Stimulated activated CD4-positive, alpha-beta T cell treated with anti-CD3 and anti-CD28 coated beads, Interleukin-1b, Interleukin-23, amount 100 ng/mL, for 24 hours (primary cell): ENCODE measurements at regions not wholly inside any gene's neighbourhood (a gene's known extent, or its start where the extent isn't known, plus 50 kb on each side); places are given as distances from the start of the nearest gene placed in this dataset.

Source experiments
- DNase-seq, 4 experiments: peaks; one replicate each; pipeline ENCODE4 v3.0.0-alpha.2; 2020; ENCODE audit warnings: low read depth in 4 of 4, low spot score in 1 of 4

- no peak for DNase-seq
These were observed 80.2 kb upstream of the GPC1 start for GRCh38 chr2:240355001-240355891.

DNA sequence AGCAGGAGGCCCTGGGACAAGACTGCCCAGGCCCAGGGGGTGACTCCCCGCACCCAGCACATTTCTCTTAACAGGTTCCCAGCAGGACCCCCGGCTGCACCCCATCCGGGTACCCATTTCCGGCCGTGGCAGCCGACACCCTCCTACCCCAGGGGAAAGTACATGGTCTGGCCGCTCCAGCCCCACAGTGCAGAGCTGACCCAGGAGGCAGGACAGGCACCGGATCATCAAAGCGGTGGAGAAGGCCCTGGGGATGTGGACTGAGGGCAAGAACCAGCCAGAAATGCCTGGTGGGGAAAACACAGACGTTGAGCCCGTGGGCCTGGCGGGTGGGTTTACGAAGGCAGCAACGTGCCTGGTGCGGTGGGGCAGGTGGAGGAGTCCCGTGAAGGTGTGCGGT is 79.5 kb upstream of the GPC1 start:
- no peak for DNase-seq

DNA sequence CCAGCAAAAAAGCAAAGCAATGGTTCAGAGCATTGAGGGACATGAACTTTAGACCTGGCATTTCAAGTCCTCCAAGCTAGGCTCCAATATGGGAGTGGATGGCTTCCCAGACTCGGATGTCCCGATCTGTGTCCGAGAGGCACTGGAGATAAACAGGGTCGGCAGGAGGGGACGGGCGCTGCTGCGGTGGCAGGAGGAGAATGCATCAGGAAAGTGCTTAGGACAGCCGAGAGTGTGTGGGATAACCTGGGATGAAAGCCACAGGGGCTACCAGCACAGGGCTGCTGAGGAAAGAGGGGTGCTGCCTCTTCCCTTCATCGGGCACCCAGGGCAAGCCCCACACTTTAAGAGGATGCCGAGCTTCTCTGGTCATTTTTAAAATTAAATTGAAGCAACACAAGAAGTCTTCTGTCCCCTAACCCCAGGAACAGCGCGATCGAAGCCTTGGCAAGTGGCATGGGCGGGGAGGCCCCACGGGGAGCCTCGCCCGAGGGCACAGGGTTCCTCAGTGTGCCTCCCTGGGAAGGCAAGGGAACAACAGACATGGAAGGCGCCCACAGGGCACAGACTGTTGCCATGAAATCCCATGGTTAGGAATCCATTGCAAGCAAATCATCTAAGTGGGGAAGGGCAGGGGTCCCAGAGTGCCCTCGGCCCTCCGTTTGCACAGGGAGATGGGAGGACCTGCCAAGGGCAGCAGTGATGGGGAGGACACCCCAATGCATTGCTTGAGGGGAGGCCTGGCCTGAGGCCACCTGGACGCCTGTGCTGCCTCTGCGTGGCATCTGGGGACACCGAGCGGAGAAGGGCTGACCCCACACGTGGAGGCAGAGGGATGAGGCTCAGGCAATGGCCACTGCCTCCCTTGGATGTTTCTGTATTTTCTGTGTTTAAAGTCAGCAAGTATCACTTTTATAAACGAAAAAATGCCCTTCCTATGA is 78.5 kb upstream of the GPC1 start:
- no peak for DNase-seq

- DNase-seq = no peak
These were observed 77.8 kb upstream of the GPC1 start for GRCh38 chr2:240357641-240358012.

DNA sequence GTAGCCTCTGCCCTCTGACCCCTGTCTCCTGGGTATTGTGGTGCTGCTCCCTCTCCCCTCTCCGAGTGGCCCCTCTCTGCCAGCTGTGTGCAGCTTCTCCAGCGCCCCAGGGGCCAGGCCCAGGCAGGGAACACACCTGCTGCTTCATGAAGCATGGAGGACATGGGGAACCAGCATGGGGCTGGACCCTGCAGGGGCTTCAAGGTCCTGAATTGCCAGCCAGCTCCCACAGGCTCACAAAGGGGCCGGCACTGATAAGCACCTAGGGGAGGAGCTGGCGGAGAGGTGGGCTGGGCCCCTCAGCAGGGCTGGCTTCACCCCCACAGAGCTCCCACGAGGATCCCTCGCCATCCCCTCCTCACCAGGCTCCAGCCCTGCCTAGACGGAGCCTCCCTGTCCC is 77.4 kb upstream of the GPC1 start:
- no peak for DNase-seq

DNA sequence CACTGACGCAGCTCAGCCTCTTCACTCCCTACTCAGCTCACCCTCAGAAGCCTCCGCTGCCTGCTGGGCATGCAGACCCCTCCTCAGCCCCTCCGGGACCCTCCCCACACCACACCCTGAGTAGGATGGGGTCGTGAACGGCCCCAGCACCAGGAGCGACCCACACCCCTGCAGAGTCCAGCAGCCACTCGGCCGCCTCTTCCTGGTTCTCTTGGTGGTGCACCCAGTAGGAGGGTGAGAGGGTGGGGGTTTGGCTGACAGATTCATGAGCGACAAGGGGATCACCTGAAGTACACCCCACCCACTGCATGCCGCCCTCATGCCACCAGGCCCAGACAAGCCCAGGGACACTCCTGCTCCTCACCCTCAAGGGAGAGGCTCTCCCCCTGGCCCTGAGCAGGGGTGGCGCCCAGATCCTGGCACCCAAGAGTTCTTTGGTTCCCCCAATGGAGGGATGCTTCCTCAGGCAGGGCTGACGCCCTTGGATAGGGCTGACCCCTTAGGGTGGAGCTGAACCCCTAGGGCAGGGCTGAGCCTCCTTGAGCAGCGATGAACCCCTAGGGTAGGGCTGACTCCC is 76.6 kb upstream of the GPC1 start:
- DNase-seq = no peak

DNA sequence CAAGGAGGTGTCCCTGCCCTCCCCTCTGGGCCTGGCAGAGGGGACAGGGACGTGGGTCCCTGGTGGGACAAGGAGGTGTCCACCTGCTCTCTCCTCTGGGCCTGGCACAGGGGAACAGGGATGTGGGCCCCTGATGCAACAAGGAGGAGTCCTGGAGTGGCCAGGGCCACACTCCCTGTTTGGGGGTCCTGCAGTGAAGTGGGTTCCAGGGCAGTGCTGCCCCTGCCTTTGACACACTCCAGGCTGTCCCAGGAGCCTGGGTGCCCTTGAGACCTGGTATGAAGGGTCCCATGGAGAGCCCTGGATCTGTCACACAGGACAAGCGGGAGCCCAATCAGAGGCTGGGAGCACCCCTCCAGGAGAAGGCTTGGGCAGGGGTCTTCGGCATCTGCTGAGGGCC is 75.8 kb upstream of the GPC1 start:
- DNase-seq = no peak

GRCh38 chr2:240360645-240361475 is 74.6 kb upstream of the GPC1 start:
- no peak for DNase-seq

- no peak for DNase-seq
These were observed 73.2 kb upstream of the GPC1 start for GRCh38 chr2:240362216-240362755.

- DNase-seq = no peak
These were observed 72.4 kb upstream of the GPC1 start for GRCh38 chr2:240362826-240363745.

GRCh38 chr2:240363746-240364581 is 71.5 kb upstream of the GPC1 start:
- no peak for DNase-seq

DNA sequence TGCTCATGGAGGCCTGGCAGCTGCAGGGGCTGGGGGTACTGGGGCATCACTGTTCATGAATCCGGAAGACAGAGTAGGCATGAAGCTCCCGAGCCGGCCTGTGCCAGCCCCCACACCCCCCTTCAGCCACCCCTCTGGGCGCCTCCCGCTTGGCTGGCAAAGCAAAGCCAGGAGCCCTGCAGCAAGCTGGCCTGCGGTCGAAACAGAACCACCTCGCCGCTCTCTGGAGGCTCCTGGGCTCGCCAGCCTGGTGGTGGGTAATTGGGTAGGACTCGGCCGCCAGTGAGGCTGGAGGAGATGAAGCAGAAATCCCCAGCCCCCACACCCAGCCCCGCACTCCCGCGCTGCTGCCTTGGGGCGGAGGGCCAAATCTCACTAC is 70.9 kb upstream of the GPC1 start:
- no peak for DNase-seq

GRCh38 chr2:240364961-240365775 is 70.3 kb upstream of the GPC1 start:
- no peak for DNase-seq

GRCh38 chr2:240365971-240366471 is 69.4 kb upstream of the GPC1 start:
- no peak for DNase-seq

GRCh38 chr2:240366901-240367300 is 68.6 kb upstream of the GPC1 start:
- DNase-seq = no peak

DNA sequence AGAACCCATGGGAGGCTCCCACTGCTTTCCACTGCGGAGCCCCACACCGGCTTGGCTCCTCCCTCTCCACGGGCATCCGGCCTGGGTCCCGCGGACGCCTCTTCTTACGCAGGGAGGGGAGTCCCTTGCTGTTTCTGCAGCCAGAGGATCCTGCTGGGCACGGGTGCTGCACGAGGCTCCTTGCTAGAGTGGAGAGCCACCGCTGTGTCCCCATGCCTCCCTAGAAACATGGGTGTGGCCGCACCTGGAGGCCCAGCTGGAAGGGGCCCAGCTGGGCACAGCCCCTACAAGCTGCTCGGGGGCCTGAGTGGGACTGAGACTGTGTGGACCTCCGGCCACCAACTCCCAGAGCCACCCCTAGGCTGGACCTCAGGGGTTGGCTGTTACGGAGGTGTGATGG is 67.7 kb upstream of the GPC1 start:
- DNase-seq = no peak

GRCh38 chr2:240368781-240369331 is 66.6 kb upstream of the GPC1 start:
- DNase-seq = no peak
